AG04449 (cell line): ENCODE measurements at regions not wholly inside any gene's neighbourhood (a gene's known extent, or its start where the extent isn't known, plus 50 kb on each side); places are given as distances from the start of the nearest gene placed in this dataset.
"Not testable (repeated sequence)": the region's sequence is repeated elsewhere in the genome, so short reads cannot be mapped to it uniquely, and the experiment has no call there.

Source experiments
- CTCF ChIA-PET: fragments of 350-600 bp; formaldehyde crosslinking; extraction: SDS; loops from one replicate; lab custom pipeline; 2021; ENCODE audit warnings: antibody characterized with exemption; lab: Yijun Ruan, JAX
- POLR2A ChIA-PET: fragments of 400-600, 350-600 bp; formaldehyde crosslinking; extraction: SDS; loops from one replicate; lab custom pipeline; 2020; ENCODE audit warnings: antibody characterized with exemption, inconsistent platforms; lab: Yijun Ruan, JAX
- DNase-seq: peaks from one replicate; pipeline ENCODE4 v3.0.0-alpha.2; 2010; ENCODE audit warnings: low read depth, low spot score
- H3K4me3 ChIP-seq: 2 replicates; pipeline ENCODE4 v1.5.1; 2011; ENCODE audit warnings: low read depth, mild to moderate bottlenecking, control low read depth, low read length
- CTCF ChIP-seq: IDR thresholded peaks from one replicate; pipeline ENCODE4 v1.5.1; 2011; ENCODE audit warnings: mild to moderate bottlenecking, moderate library complexity, low read length, control low read depth, inconsistent platforms; ENCODE audit not compliant: insufficient read depth; ENCODE audit errors: missing control alignments

DNA sequence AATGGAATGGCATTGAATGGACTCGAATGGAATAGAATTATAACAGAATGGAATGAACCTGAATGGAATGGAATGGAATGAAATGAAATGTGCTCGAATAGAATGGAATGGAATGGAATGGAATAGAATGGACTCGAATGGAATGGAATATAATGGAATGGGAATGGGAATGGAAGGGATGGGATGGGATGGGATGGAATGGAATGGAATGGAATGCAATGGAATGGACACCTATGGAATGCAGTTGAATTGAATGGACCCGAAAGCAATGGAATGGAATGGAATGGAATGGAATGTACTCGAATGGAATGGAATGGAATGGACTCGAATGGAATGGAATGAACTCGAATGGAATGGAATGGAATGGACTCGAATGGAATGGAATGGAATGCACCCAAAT, 98.1 kb upstream of the FBXO28 start:
- CTCF ChIA-PET, POLR2A ChIA-PET: not testable (repeated sequence)

GRCh38 chr1:224014330-224014649, 99.6 kb upstream of the FBXO28 start:
- POLR2A ChIA-PET = no interaction called here
- DNase-seq = no peak

More for the DNA sequence above, 98.1 kb upstream of the FBXO28 start:
- not testable (repeated sequence) for DNase-seq, H3K4me3 ChIP-seq

GRCh38 chr1:224013626-224014329, 100.1 kb upstream of the FBXO28 start:
- H3K4me3 ChIP-seq, CTCF ChIA-PET, POLR2A ChIA-PET, DNase-seq: not testable (repeated sequence)

More at GRCh38 chr1:224014330-224014649, 99.6 kb upstream of the FBXO28 start:
- no peak overlapping the region for H3K4me3 ChIP-seq
- CTCF ChIA-PET = no interaction called here
- TF ChIP-seq CTCF = no peak

- POLR2A ChIA-PET, DNase-seq, H3K4me3 ChIP-seq, CTCF ChIA-PET: not testable (repeated sequence)
Measured at GRCh38 chr1:224012807-224013434, 101.0 kb upstream of the FBXO28 start.

GRCh38 chr1:224012162-224012561, 101.7 kb upstream of the FBXO28 start:
- POLR2A ChIA-PET, H3K4me3 ChIP-seq, DNase-seq, CTCF ChIA-PET: not testable (repeated sequence)

GRCh38 chr1:224011751-224012150, 102.2 kb upstream of the FBXO28 start:
- POLR2A ChIA-PET, CTCF ChIA-PET, H3K4me3 ChIP-seq, DNase-seq: not testable (repeated sequence)

- POLR2A ChIA-PET, DNase-seq, CTCF ChIA-PET, H3K4me3 ChIP-seq: not testable (repeated sequence)
Measured at GRCh38 chr1:224011153-224011552, 102.8 kb upstream of the FBXO28 start.

DNA sequence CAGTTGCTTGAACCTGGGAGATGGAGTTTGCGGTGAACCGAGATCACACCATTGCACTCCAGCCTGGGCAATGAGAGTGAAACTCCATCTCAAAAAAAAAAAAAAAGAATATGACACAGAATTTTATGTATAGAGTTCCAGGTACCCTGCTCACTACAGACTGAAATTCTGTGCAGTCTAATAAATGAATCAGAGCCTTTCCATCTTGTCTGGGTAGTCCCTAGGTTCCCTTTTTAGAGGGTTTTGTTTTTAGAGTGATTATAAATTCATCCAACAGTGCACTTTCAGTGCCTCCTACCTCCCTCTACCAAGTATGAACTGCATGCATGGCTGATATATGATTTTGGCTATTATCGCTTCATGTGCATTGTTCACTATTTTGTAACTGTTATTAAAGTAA, 107.9 kb upstream of the FBXO28 start:
- DNase-seq, CTCF ChIA-PET, H3K4me3 ChIP-seq, POLR2A ChIA-PET: not testable (repeated sequence)

- TF ChIP-seq CTCF = peak; percentile 14
- CTCF ChIA-PET, DNase-seq, H3K4me3 ChIP-seq, POLR2A ChIA-PET: not testable (repeated sequence)
Measured at GRCh38 chr1:224004552-224005315, 109.2 kb upstream of the FBXO28 start.

GRCh38 chr1:224003896-224004295, 110.0 kb upstream of the FBXO28 start:
- H3K4me3 ChIP-seq, POLR2A ChIA-PET, CTCF ChIA-PET, DNase-seq: not testable (repeated sequence)

DNA sequence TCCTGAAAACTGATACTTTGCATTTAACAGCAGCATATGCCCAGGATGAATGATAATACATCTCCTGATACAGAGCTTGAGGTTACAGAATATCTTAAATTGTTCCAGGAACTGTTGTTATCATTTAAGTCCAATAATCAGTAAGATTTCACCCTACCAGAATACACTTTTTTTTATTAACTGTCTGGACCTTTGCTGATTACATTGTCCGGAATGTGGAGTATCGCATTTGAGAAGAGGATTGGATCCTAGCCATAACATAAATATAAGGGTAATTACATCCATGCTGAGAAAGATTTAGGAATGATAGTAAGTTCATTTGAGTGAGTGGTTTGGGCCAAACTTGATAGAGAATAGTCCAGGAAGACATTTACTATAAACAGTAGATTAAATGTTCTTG, 112.2 kb upstream of the FBXO28 start:
- POLR2A ChIA-PET, CTCF ChIA-PET, H3K4me3 ChIP-seq, DNase-seq: not testable (repeated sequence)

- DNase-seq, CTCF ChIA-PET, POLR2A ChIA-PET, H3K4me3 ChIP-seq: not testable (repeated sequence)
Measured at GRCh38 chr1:223999761-224000160, 114.2 kb upstream of the FBXO28 start.

GRCh38 chr1:223998676-223999455, 115.0 kb upstream of the FBXO28 start:
- H3K4me3 ChIP-seq, CTCF ChIA-PET, DNase-seq, POLR2A ChIA-PET: not testable (repeated sequence)
